ENCODE measurements at regions not wholly inside any gene's neighbourhood (a gene's known extent, or its start where the extent isn't known, plus 50 kb on each side); places are given as distances from the start of the nearest gene placed in this dataset.

DNA sequence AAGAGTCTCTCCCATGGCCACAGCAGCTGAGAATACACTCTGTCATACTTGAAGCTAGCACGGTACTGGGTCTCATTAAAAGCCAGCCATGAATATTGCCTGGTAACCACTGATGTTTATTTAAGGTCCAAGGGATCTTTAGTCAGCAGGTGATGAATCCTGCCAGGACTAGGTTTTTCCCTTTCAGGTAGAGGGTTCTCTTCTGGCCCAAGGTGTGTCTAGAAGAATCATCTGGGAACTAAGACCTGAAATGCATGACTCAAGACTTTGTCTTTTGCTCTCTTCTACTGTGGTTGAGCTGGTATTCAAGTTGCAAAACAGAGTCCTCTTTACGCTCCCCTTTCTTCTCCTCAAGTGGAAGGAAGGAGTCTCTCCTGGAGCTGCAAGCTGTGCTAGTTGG, 400.5 kb upstream of the FSIP2 start (continued):
- TF ChIP-seq, protein P1, sequence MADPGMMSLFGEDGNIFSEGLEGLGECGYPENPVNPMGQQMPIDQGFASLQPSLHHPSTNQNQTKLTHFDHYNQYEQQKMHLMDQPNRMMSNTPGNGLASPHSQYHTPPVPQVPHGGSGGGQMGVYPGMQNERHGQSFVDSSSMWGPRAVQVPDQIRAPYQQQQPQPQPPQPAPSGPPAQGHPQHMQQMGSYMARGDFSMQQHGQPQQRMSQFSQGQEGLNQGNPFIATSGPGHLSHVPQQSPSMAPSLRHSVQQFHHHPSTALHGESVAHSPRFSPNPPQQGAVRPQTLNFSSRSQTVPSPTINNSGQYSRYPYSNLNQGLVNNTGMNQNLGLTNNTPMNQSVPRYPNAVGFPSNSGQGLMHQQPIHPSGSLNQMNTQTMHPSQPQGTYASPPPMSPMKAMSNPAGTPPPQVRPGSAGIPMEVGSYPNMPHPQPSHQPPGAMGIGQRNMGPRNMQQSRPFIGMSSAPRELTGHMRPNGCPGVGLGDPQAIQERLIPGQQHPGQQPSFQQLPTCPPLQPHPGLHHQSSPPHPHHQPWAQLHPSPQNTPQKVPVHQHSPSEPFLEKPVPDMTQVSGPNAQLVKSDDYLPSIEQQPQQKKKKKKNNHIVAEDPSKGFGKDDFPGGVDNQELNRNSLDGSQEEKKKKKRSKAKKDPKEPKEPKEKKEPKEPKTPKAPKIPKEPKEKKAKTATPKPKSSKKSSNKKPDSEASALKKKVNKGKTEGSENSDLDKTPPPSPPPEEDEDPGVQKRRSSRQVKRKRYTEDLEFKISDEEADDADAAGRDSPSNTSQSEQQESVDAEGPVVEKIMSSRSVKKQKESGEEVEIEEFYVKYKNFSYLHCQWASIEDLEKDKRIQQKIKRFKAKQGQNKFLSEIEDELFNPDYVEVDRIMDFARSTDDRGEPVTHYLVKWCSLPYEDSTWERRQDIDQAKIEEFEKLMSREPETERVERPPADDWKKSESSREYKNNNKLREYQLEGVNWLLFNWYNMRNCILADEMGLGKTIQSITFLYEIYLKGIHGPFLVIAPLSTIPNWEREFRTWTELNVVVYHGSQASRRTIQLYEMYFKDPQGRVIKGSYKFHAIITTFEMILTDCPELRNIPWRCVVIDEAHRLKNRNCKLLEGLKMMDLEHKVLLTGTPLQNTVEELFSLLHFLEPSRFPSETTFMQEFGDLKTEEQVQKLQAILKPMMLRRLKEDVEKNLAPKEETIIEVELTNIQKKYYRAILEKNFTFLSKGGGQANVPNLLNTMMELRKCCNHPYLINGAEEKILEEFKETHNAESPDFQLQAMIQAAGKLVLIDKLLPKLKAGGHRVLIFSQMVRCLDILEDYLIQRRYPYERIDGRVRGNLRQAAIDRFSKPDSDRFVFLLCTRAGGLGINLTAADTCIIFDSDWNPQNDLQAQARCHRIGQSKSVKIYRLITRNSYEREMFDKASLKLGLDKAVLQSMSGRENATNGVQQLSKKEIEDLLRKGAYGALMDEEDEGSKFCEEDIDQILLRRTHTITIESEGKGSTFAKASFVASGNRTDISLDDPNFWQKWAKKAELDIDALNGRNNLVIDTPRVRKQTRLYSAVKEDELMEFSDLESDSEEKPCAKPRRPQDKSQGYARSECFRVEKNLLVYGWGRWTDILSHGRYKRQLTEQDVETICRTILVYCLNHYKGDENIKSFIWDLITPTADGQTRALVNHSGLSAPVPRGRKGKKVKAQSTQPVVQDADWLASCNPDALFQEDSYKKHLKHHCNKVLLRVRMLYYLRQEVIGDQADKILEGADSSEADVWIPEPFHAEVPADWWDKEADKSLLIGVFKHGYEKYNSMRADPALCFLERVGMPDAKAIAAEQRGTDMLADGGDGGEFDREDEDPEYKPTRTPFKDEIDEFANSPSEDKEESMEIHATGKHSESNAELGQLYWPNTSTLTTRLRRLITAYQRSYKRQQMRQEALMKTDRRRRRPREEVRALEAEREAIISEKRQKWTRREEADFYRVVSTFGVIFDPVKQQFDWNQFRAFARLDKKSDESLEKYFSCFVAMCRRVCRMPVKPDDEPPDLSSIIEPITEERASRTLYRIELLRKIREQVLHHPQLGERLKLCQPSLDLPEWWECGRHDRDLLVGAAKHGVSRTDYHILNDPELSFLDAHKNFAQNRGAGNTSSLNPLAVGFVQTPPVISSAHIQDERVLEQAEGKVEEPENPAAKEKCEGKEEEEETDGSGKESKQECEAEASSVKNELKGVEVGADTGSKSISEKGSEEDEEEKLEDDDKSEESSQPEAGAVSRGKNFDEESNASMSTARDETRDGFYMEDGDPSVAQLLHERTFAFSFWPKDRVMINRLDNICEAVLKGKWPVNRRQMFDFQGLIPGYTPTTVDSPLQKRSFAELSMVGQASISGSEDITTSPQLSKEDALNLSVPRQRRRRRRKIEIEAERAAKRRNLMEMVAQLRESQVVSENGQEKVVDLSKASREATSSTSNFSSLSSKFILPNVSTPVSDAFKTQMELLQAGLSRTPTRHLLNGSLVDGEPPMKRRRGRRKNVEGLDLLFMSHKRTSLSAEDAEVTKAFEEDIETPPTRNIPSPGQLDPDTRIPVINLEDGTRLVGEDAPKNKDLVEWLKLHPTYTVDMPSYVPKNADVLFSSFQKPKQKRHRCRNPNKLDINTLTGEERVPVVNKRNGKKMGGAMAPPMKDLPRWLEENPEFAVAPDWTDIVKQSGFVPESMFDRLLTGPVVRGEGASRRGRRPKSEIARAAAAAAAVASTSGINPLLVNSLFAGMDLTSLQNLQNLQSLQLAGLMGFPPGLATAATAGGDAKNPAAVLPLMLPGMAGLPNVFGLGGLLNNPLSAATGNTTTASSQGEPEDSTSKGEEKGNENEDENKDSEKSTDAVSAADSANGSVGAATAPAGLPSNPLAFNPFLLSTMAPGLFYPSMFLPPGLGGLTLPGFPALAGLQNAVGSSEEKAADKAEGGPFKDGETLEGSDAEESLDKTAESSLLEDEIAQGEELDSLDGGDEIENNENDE (IDR thresholded peaks at IDR 0.05; ENCODE audit: insufficient replicate concordance, low read length) = no peak
- TF ChIP-seq HDAC6 (IDR thresholded peaks at IDR 0.05; ENCODE audit: low read depth, low read length) = no peak
- no peak for TF ChIP-seq KDM4A (IDR thresholded peaks at IDR 0.05; ENCODE audit: low read depth, low read length, severe bottlenecking)
- TF ChIP-seq, protein P2, sequence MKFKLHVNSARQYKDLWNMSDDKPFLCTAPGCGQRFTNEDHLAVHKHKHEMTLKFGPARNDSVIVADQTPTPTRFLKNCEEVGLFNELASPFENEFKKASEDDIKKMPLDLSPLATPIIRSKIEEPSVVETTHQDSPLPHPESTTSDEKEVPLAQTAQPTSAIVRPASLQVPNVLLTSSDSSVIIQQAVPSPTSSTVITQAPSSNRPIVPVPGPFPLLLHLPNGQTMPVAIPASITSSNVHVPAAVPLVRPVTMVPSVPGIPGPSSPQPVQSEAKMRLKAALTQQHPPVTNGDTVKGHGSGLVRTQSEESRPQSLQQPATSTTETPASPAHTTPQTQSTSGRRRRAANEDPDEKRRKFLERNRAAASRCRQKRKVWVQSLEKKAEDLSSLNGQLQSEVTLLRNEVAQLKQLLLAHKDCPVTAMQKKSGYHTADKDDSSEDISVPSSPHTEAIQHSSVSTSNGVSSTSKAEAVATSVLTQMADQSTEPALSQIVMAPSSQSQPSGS (IDR thresholded peaks at IDR 0.05; ENCODE audit: low read length) = no peak
- TF ChIP-seq SP1 (IDR thresholded peaks at IDR 0.05; ENCODE audit: low read depth, low read length) = no peak
- no peak for TF ChIP-seq POU5F1 (IDR thresholded peaks at IDR 0.05; ENCODE audit: low read depth, low read length)
- no peak for TF ChIP-seq GABPA (IDR thresholded peaks at IDR 0.05; ENCODE audit: borderline replicate concordance, insufficient read depth, low read length)
- no peak for TF ChIP-seq MAFK (IDR thresholded peaks at IDR 0.05; ENCODE audit: low read depth, low read length)

Measured in H1 (cell line).